NCI-H128 (cell line): ENCODE measurements at regions not wholly inside any gene's neighbourhood (a gene's known extent, or its start where the extent isn't known, plus 50 kb on each side); places are given as distances from the start of the nearest gene placed in this dataset.
"Not testable (repeated sequence)": the region's sequence is repeated elsewhere in the genome, so short reads cannot be mapped to it uniquely, and the experiment has no call there.

Experiments
- DNase-seq: peaks from one replicate; lab custom pipeline; 2025; ENCODE audit not compliant: unreplicated experiment; lab: John Stamatoyannopoulos, UW

DNA sequence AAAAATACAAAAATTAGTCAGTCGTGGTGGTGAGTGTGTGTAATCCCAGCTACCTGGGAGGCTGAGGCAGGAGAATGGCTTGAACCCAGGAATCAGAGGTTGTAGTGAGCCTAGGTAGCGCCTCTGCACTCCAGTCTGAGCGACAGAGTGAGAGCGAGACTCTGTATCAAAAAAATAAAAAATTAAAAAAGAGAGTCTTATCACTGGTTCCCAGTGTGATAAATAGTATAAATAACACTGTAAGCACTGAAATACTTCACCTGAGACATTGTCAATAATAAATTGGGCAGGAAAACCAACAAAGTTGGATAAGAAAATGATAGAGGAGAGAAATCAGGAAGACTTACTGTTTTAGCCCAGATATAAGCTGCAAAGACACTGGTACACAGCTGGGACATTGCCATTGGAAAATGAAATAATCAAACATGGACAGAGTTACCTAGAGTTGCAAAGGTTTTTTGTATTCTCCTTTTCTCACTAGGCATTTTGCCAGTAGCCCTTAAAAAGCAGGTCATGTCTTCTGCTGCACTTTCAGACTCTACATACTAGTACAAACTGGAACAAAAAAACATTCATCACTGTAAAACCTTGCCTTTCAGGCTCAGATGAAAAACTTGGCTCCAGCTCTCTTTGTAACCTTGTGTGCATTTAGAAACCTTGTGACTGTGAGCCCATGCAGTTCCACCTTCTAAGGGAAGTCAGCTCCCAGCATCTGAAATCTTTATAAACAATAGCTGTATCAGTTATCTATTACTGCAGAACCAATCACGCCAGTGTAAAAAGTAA lies 55.0 kb upstream of the PPP1R2C start:
- DNase-seq: no peak

GRCh38 chrX:42833550-42833940 lies 55.6 kb upstream of the PPP1R2C start:
- DNase-seq: not testable (repeated sequence)

DNA sequence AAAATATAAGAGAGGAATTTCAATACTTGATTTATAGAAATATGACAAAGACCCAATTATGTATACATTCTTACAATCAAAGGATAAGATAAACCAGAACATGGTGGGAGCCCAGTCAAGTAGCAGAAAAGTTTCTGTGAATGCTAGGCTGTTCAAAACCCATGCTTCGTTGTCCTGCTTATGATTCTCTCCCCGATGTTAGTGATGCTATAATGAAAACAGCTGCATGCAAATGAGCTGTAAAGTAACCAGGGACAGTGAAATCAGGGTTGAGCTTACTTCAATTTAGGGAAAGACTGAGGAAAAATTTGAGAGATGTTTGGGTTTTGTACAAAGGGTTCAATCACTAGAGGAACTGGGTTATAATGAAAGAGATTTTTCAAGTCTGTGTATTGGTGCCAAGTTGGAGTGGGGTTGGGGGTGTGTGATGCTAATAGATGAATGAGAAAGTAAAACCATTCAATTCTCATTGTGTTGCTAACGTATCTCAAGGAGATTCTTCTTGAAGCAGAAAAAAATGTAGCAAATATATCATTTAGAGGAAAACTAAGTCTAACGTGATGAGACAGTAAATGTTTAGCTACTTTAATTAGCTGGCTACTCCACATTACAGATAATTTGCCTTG lies 59.3 kb upstream of the PPP1R2C start:
- no peak for DNase-seq

DNA sequence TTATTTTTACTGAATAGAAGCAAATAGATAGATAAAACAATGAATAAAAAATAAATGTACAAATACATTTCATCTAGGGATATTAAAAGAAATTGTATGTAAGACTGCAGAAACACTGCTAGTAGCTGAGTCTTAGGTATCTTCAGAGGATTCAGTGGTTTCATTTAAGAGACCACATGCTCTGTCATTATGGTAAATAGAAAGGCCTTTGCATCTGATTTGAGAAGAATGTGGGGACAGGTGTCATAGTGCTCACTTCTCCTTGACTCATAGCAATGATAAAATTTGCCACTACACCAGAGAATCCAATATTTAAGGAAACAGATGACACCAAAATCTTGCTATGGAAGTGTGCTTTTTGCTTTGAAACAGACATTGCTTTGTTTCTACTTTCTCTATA lies 59.8 kb upstream of the PPP1R2C start:
- no peak for DNase-seq

DNA sequence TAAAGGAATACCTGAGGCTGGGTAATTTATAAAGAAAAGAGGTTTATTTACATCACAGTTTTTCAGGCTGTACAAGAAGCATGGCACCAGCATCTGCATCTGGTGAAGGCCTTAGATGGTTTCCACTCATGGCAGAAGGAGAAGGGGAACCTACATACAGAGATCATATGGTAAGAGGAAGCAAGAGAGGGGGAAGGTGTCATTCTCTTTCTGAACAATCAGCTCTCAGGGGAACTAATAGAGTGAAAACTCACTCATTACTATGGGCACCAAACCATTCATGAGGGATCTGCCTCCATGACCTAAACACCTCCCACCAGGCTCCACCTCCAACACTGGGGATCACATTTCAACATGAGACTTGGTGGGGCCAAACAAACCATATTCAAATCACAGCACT lies 61.7 kb upstream of the PPP1R2C start:
- DNase-seq: no peak

DNA sequence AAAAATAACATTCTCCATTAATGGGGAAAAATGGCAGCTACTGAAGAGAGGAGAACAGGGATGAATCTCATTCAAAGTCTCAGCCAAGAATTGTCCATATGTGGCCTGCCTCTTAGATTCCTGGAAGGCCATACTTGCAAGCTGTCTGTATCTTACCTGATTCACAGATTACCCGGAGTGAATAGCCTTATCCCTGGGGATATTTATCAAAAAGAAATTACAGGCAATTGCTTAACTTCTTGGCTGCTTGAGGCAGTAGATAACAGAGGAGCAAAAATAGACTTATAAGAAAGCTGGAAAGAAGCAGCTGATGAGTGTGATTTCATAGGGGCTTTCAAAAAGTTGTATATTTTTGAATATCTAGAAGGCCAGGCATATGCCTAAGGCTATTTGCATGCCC lies 68.8 kb upstream of the PPP1R2C start:
- DNase-seq: no peak

DNA sequence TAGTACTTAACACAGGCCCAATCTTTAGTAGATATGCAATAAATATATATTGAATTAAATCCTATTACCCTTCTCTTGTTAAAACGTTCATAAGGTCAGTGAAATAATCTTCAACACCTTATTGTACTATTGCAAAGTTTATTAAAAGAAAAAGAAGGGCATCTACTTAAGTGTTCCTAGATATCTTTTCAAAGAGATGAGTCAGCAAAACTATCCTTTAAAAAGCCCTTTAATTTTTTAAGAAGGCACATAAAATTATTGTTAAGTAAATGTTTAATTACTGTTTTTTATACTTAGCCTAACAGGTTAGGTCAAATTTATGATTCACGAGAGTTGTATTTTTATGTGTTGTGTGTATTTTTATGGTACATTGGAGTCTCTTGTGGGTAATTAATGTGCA lies 77.3 kb upstream of the PPP1R2C start:
- DNase-seq: no peak

- no peak for DNase-seq
These were observed 79.8 kb upstream of the PPP1R2C start for GRCh38 chrX:42857766-42858165.

DNA sequence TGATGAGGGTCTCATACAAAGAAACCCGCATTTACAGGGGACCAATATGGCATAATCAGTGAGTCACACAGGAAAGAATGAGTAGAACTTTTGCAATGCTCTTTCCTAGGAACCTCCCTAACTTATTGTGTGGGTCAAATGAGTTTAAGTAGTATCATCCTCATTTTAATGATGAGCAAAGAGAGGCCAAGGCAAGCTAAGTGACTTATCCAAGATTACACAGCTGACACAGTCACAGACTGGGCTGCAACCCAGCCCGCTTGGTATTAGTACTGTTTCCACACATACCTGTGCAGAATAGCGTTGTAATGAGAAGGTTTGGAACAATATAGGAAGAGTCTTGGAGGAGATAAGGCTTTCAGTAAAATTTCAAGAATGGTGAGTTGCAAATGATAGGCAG lies 91.0 kb upstream of the PPP1R2C start:
- DNase-seq: no peak

DNA sequence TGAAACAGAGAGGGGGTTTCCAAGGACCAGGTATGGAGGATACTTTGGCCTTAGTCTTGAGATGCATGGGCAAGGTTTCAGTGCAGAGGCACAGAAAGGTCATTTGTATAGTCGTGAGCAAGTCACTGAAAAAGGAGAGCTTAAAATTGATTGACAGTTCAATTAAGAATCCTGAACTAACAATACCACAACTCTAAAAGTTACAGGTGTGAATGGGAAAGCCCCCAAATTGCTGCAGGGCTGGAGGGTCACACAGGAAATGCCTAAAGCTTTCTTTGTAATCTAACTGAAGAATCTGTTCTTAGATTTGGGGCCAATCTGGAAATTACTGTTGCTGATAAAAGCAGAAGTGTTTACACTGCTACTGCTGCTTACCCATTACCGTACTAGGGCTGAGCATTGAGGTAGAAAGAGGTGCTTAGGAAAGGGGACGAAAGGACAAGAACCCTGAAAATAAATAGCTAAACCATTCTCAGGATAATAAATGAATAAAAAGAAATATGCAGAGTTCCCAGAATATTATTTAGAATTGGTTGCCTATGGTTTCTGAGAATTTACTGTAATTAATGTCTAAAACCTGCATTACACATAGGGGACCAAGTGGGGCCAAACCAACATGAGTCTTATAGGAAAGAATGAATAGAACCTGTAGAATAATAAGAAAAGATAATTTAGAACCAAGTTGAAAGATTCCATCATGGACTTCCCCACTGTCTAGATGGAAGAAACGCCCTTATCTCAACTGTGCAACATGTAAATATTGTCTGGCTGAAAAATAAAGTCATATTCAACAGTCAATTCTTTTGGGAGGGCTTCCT lies 91.9 kb upstream of the PPP1R2C start:
- DNase-seq: no peak

DNA sequence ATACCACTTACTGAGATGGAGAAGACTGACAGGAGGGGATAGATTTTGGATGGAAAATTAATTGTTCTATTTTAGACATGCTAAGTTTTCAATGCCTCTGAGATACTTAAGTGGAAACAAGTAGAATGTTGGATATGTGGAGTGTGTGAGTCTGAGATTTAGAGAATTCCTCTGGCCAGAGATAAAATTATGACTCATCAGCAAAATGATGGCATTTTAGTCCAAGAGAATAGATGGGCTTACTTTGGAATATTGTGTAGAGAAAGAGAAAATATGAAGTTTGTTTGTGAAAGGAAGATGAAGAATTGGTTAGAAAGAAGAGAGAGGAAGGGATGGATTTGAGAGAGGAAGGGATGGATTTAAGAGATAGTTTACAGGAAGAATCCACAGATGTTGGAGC lies 108.6 kb upstream of the PPP1R2C start:
- no peak for DNase-seq

GRCh38 chrX:42900947-42901346 lies 123.0 kb upstream of the PPP1R2C start:
- DNase-seq: no peak

GRCh38 chrX:42902513-42902912 lies 124.5 kb upstream of the PPP1R2C start:
- no peak for DNase-seq

DNA sequence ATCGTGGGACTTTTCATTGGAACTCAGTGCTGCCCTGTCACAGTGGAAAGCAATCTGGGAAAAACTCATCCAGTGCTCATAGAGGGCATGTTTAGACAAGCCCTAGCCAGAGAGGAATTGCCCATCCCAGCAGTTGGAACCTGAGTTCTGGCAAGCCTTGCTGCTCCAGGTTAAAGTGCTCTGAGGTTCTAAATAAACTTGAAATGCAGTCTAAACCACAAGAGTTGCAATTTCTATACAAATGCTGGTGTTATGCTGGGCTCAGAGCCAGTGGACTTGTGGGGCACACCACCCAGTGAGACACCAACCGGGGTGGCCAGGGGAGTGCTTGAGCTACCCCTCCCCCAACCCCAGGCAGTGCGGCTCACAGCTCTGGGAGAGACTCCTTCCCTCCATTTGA lies 142.8 kb upstream of the PPP1R2C start:
- DNase-seq: no peak

DNA sequence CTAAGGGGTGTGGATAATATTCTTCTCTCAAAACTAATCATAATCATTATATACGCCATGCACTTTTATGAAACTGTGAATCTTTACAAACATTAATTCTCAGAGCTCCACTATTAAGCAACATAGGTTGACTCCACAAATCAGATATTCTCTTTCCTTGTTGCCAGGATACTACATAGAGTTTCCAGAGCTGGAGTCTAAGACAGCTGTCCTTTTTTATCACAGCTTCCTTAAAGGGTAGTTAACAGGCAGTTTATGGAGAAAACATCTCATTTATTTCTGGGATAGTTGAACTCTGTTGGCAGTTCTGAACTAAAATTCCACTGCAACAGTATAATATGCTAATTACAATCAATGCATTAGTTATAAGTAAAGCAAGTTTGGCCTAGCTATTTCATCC lies 152.1 kb upstream of the PPP1R2C start:
- DNase-seq: no peak

GRCh38 chrX:42930951-42931350 lies 153.0 kb upstream of the PPP1R2C start:
- no peak for DNase-seq

DNA sequence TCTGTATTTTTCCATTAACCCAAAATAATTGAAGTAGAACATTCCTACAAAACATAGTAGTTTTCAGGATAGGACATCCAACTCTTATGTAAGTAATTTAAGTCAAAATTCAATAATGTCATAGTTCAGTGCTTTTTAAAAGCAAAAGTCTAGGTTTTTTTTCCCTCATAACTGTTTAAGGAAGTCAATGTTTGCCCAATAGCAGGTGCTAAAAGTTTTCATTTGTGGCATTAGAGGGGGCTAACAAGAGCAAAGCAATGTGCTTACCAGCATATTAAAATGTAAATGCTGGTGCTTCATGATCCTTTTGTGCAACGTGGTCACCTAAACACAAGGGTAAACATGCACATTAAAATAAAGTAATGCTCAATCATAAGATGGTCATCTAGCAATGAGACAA lies 155.2 kb upstream of the PPP1R2C start:
- DNase-seq: no peak

DNA sequence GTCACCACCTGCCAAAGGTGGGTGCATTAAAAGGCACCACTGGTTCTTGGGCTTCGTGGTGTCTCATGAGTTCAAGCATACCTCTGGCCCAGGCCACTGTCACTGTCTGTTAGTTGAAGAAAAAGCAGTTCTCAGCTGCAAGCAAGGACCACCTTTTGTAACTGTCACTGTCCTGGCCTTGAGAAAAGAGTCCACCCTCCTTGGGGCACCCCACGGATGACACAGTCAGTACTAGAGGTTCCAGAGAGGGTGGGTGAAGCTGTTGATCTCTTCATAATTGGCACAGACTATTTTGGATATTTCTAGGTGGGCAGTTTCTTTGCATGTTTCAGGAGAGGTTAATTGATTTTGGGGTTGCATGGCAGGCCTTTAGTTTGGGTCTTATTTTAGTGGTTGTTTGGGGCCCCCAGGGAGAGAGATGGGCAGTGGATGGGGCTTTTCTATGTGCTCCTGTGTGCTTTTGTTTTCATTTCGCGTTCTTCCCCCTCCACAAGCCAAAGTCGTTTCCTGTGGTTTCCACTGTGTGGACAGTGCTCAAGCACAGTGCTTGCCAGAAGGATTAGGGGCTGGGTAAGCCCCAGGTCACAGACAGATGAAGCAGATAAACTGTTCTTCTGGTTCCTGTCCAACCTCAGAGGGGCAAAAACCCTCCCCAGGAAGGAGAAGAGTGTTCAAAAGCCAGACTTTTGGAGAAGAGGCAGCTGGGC lies 156.2 kb upstream of the PPP1R2C start:
- no peak for DNase-seq

DNA sequence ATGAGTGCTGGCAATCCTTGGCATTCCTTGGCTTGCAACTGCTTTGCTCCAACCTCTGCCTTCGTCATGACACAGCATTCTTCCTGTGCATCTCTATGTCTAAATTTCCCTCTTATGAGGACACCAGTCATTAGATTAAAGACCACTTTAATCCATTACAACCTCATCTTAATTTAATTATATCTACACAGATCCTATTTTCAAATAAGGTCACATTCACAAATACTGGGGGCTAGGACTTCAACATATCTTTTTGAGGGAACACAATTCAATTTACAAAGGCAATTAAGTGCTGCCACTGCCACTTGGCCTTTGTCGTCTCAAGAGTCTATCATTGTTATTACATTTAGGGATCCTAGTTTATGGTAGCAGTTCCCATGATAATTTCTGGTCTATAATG lies 163.7 kb upstream of the PPP1R2C start:
- no peak for DNase-seq

- DNase-seq: no peak
These were observed 165.3 kb upstream of the PPP1R2C start for GRCh38 chrX:42943051-42943974.
